ENCODE measurements at regions not wholly inside any gene's neighbourhood (a gene's known extent, or its start where the extent isn't known, plus 50 kb on each side); places are given as distances from the start of the nearest gene placed in this dataset.

GRCh38 chr2:192584976-192585375, 390.2 kb upstream of the TMEFF2 start:
- Histone ChIP-seq H3K4me1 (ENCODE audit: low read length) (no peaks in the 10 kb centered on the region), H3K9ac (ENCODE audit: low read length) (no peak overlapping the region), H3K4me2 (ENCODE audit: low read depth, low read length) (no peak overlapping the region), H3K9me2 (replicated peaks; ENCODE audit: insufficient read depth, low read length) (no peaks in the 10 kb centered on the region), H2AFZ (ENCODE audit: low read length) (no peak overlapping the region), H3K9me3 (replicated peaks; ENCODE audit: insufficient read depth, low read length) (no peaks in the 10 kb centered on the region), H3K79me2 (ENCODE audit: low read length) (no peaks in the 10 kb centered on the region), H3K4me3 (ENCODE audit: low read length) (no peak overlapping the region), H3K27ac (ENCODE audit: low read length) (no peak overlapping the region), H3K27me3 (replicated peaks; ENCODE audit: insufficient read depth, low read length) (no peaks in the 10 kb centered on the region), H3K36me3 (replicated peaks; ENCODE audit: insufficient read depth, low read length) (no peaks in the 10 kb centered on the region), H4K20me1 (ENCODE audit: insufficient read depth, low read length) (no peaks in the 10 kb centered on the region), H3F3A (ENCODE audit: insufficient read depth, low read length) (no peaks in the 10 kb centered on the region)
- DNase-seq = no peak
- TF ChIP-seq EZH2 (optimal IDR thresholded peaks at IDR 0.05; ENCODE audit: low read depth, low read length) (no peak), EZH2phosphoT487 (IDR thresholded peaks at IDR 0.05; ENCODE audit: low read length) (no peak), CTCF (IDR thresholded peaks at IDR 0.05; ENCODE audit: low read length) (no peak)

GRCh38 chr2:192579965-192580700, 385.4 kb upstream of the TMEFF2 start:
- no peak for TF ChIP-seq EZH2phosphoT487 (IDR thresholded peaks at IDR 0.05; ENCODE audit: low read length)
- no peak for TF ChIP-seq EZH2 (optimal IDR thresholded peaks at IDR 0.05; ENCODE audit: low read depth, low read length)
- no peak for TF ChIP-seq CTCF (IDR thresholded peaks at IDR 0.05; ENCODE audit: low read length)
- no peak overlapping the region for H3K27ac ChIP-seq (ENCODE audit: low read length)
- no peaks in the 10 kb centered on the region for H3K9me2 ChIP-seq (replicated peaks; ENCODE audit: insufficient read depth, low read length)
- no peaks in the 10 kb centered on the region for H4K20me1 ChIP-seq (ENCODE audit: insufficient read depth, low read length)
- DNase-seq = no peak
- H3K9me3 ChIP-seq (replicated peaks; ENCODE audit: insufficient read depth, low read length) = no peaks in the 10 kb centered on the region
- no peaks in the 10 kb centered on the region for H3F3A ChIP-seq (ENCODE audit: insufficient read depth, low read length)
- no peak overlapping the region for H3K9ac ChIP-seq (ENCODE audit: low read length)
- H3K79me2 ChIP-seq (ENCODE audit: low read length) = no peaks in the 10 kb centered on the region
- no peaks in the 10 kb centered on the region for H3K36me3 ChIP-seq (replicated peaks; ENCODE audit: insufficient read depth, low read length)
- H3K4me2 ChIP-seq (ENCODE audit: low read depth, low read length) = no peak overlapping the region
- H3K4me1 ChIP-seq (ENCODE audit: low read length) = no peaks in the 10 kb centered on the region
- no peak overlapping the region for H3K4me3 ChIP-seq (ENCODE audit: low read length)
- H2AFZ ChIP-seq (ENCODE audit: low read length) = no peak overlapping the region
- no peaks in the 10 kb centered on the region for H3K27me3 ChIP-seq (replicated peaks; ENCODE audit: insufficient read depth, low read length)

- H3K4me2 ChIP-seq (ENCODE audit: low read depth, low read length) = no peak overlapping the region
- H3K4me1 ChIP-seq (ENCODE audit: low read length) = no peaks in the 10 kb centered on the region
- no peak for DNase-seq
- H3K36me3 ChIP-seq (replicated peaks; ENCODE audit: insufficient read depth, low read length) = no peaks in the 10 kb centered on the region
- H3K9me3 ChIP-seq (replicated peaks; ENCODE audit: insufficient read depth, low read length) = no peaks in the 10 kb centered on the region
- H2AFZ ChIP-seq (ENCODE audit: low read length) = no peak overlapping the region
- TF ChIP-seq EZH2 (optimal IDR thresholded peaks at IDR 0.05; ENCODE audit: low read depth, low read length) = no peak
- TF ChIP-seq CTCF (IDR thresholded peaks at IDR 0.05; ENCODE audit: low read length) = no peak
- H3K27me3 ChIP-seq (replicated peaks; ENCODE audit: insufficient read depth, low read length) = no peaks in the 10 kb centered on the region
- H3K9ac ChIP-seq (ENCODE audit: low read length) = no peak overlapping the region
- no peaks in the 10 kb centered on the region for H3K9me2 ChIP-seq (replicated peaks; ENCODE audit: insufficient read depth, low read length)
- H3K4me3 ChIP-seq (ENCODE audit: low read length) = no peak overlapping the region
- no peaks in the 10 kb centered on the region for H3F3A ChIP-seq (ENCODE audit: insufficient read depth, low read length)
- no peak overlapping the region for H3K27ac ChIP-seq (ENCODE audit: low read length)
- H4K20me1 ChIP-seq (ENCODE audit: insufficient read depth, low read length) = no peaks in the 10 kb centered on the region
- no peaks in the 10 kb centered on the region for H3K79me2 ChIP-seq (ENCODE audit: low read length)
These were observed 384.0 kb upstream of the TMEFF2 start for GRCh38 chr2:192578780-192579179.
